ENCODE measurements at regions not wholly inside any gene's neighbourhood (a gene's known extent, or its start where the extent isn't known, plus 50 kb on each side); places are given as distances from the start of the nearest gene placed in this dataset.

DNA sequence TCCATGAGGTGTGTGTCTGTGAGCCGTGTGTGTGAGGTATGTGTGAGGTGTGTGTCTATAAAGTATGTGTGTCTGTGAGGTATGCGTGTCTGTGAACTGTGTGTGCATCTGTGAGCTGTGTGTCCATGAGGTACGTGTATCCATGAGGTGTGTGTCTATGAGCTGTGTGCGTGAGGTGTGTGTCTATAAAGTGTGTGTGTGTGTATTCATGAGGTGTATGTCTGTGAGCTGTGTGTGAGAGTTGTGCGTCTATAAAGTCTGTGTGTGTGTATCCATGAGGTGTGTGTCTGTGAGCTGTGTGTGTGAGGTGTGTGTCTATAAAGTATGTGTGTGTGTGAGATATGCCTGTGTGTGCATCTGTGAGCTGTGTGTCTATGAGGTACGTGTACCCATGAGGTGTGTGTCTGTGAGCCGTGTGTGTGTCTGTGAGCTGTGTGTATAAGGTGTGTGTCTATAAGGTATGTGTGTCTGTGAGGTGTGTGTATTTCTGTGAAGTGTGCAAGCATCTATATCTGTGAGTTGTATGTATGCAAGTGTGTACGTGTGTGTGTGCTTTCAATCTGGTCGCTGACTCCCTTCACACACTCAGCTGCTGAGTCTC lies 91.9 kb upstream of the FOXP4 start:
- Mint-ChIP-seq H3K36me3 (ENCODE audit: low read depth) (no peaks in the 10 kb centered on the region), H3K4me3 (no peak overlapping the region), H3K9me3 (no peaks in the 10 kb centered on the region), H3K27ac (no peak overlapping the region), H3K27me3 (no peaks in the 10 kb centered on the region), H3K4me1 (no peaks in the 10 kb centered on the region)
- POLR2A ChIA-PET = no interaction called here
- DNase-seq = no peak
- intact Hi-C loops (cut with micrococcal nuclease) = no loop called here
- CTCF ChIA-PET = interaction anchor here (0.9 kb wide), 1 partner anchor 84 kb away, joined by 4 read pairs; no protein-coding TSS in a partner anchor
- TF ChIP-seq, protein P1, sequence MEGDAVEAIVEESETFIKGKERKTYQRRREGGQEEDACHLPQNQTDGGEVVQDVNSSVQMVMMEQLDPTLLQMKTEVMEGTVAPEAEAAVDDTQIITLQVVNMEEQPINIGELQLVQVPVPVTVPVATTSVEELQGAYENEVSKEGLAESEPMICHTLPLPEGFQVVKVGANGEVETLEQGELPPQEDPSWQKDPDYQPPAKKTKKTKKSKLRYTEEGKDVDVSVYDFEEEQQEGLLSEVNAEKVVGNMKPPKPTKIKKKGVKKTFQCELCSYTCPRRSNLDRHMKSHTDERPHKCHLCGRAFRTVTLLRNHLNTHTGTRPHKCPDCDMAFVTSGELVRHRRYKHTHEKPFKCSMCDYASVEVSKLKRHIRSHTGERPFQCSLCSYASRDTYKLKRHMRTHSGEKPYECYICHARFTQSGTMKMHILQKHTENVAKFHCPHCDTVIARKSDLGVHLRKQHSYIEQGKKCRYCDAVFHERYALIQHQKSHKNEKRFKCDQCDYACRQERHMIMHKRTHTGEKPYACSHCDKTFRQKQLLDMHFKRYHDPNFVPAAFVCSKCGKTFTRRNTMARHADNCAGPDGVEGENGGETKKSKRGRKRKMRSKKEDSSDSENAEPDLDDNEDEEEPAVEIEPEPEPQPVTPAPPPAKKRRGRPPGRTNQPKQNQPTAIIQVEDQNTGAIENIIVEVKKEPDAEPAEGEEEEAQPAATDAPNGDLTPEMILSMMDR (IDR thresholded peaks at IDR 0.05) = no peak
- ATAC-seq (ENCODE audit: low read depth) = no peak

DNA sequence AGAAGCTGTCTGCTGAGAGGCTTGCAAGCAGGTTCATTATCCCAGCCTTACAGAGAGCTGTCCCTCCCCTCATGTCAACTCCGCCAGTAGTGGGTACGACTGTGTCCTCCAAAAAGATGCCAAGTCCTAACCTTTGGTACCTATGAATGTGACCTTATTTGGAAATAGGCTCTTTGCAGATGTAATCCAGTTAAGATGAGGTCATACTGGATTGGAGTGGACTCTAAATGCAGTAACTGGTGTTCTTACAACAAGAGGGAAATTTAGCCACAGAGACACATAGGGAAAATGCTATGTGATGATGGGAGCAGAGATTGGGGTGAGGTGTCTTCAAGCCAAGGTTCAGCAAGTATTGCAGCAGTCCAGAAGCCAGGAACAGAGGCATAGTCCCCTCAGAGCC lies 90.8 kb upstream of the FOXP4 start:
- H3K9me3 Mint-ChIP-seq = no peaks in the 10 kb centered on the region
- no peaks in the 10 kb centered on the region for H3K36me3 Mint-ChIP-seq (ENCODE audit: low read depth)
- intact Hi-C loops (cut with micrococcal nuclease) = no loop called here
- no peak overlapping the region for H3K27ac Mint-ChIP-seq
- no peaks in the 10 kb centered on the region for H3K27me3 Mint-ChIP-seq
- ChIA-PET POLR2A (no interaction called here), CTCF (interaction anchor here (2.8 kb wide), 1 partner anchor 30 kb away, joined by 17 read pairs; no protein-coding TSS in a partner anchor)
- TF ChIP-seq, protein P1 (IDR thresholded peaks at IDR 0.05) = no peak
- ATAC-seq (ENCODE audit: low read depth) = no peak
- no peak overlapping the region for H3K4me3 Mint-ChIP-seq
- no peak for DNase-seq
- no peaks in the 10 kb centered on the region for H3K4me1 Mint-ChIP-seq

DNA sequence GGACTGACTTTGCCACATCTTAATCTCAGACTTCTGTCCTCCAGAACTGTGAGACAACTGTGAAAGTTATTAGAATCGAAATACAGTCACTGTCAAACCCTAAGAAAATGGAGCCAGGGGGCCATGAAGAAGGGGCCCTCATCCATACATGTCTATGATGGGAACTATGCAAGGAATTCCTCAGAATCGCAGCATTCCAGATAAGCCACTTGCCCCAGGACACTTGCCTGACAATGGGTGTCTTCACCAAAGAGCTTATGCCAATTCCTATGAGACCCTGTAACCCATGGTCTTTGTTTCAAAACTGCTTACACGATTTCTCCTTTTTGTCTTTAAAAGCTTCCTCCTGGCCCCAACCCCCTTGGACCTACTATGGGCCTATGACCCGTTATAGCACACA lies 90.4 kb upstream of the FOXP4 start:
- intact Hi-C loops (cut with micrococcal nuclease) = loop anchor here (1.0 kb wide), 2 partner anchors 32 to 87 kb away; no protein-coding TSS in a partner anchor

DNA sequence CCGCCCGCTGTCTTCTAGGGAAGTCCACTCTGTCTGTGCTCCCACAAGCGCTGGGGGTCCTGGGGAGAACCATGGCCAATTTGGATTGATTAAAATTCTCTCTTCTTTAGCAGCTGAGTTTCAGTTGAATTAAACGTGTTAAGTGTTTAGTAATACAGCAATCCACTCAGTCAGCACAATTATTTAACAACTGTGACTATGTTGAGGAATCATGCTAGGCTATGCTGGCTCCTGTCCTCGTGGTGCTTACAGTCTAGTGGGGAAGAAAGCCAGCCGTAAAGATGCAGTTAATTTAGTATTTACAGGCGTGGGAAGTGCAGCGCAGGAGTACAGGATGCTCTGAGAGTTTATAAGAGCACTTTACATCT lies 88.9 kb upstream of the FOXP4 start:
- Mint-ChIP-seq H3K27ac (no peak overlapping the region), H3K27me3 (no peaks in the 10 kb centered on the region), H3K4me1 (no peaks in the 10 kb centered on the region), H3K4me3 (no peak overlapping the region), H3K36me3 (ENCODE audit: low read depth) (no peaks in the 10 kb centered on the region), H3K9me3 (no peaks in the 10 kb centered on the region)
- ATAC-seq (ENCODE audit: low read depth) = no peak
- intact Hi-C loops (cut with micrococcal nuclease) = no loop called here
- no peak for DNase-seq
- CTCF ChIA-PET = interaction anchor here (0.9 to 2.8 kb wide), 3 partner anchors 32 to 135 kb away, joined by 3 to 17 read pairs (median 3); no protein-coding TSS in a partner anchor
- POLR2A ChIA-PET = no interaction called here
- TF ChIP-seq, protein P1 (IDR thresholded peaks at IDR 0.05) = no peak

More for the DNA sequence above, 90.4 kb upstream of the FOXP4 start:
- POLR2A ChIA-PET = interaction anchor here (0.8 kb wide), 1 partner anchor 12 kb away, joined by 3 read pairs; no protein-coding TSS in a partner anchor
- Mint-ChIP-seq H3K4me3 (no peak overlapping the region), H3K36me3 (ENCODE audit: low read depth) (no peaks in the 10 kb centered on the region), H3K27me3 (no peaks in the 10 kb centered on the region), H3K9me3 (no peaks in the 10 kb centered on the region), H3K27ac (no peak overlapping the region), H3K4me1 (no peaks in the 10 kb centered on the region)
- DNase-seq = no peak
- TF ChIP-seq, protein P1 (IDR thresholded peaks at IDR 0.05) = no peak
- no peak for ATAC-seq (ENCODE audit: low read depth)
- CTCF ChIA-PET = interaction anchor here (1.4 to 2.8 kb wide), 2 partner anchors 30 to 86 kb away, joined by 3 to 17 read pairs; no protein-coding TSS in a partner anchor

DNA sequence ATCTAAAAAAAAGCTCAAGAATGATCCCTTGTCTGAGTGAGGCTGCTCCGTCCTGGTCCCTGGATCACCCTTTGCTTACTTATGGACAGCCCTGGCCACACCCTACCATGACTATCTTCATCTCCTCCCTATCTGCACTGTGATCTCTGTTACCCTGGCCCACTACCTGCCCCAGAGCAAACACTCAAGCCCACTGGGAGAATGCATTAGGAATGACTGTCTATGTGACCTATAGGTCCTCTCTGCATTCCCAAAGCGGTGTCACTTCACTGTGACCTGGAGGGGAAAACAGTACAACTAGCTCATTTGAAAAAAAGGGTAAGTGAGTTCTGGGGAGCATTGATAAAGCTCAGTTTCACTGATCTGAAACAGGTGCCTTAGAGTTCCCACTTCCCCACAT lies 86.4 kb upstream of the FOXP4 start:
- Mint-ChIP-seq H3K27me3 (peaks cover 8% of the 10 kb centered on the region), H3K36me3 (ENCODE audit: low read depth) (no peaks in the 10 kb centered on the region), H3K9me3 (no peaks in the 10 kb centered on the region), H3K27ac (no peak overlapping the region), H3K4me3 (no peak overlapping the region), H3K4me1 (peaks cover 2% of the 10 kb centered on the region)
- ChIA-PET CTCF (interaction anchor here (2.0 to 2.5 kb wide), 3 partner anchors 34 to 223 kb away, joined by 6 to 8 read pairs (median 8); no protein-coding TSS in a partner anchor), POLR2A (interaction anchor here (0.6 kb wide), 1 partner anchor 93 kb away, joined by 3 read pairs; no protein-coding TSS in a partner anchor)
- intact Hi-C loops (cut with micrococcal nuclease) = no loop called here
- DNase-seq (no peak), ATAC-seq (ENCODE audit: low read depth) (no peak)
- TF ChIP-seq, protein P1 (IDR thresholded peaks at IDR 0.05) = no peak
